ENCODE measurements at regions not wholly inside any gene's neighbourhood (a gene's known extent, or its start where the extent isn't known, plus 50 kb on each side); places are given as distances from the start of the nearest gene placed in this dataset.
"Not testable (repeated sequence)": the region's sequence is repeated elsewhere in the genome, so short reads cannot be mapped to it uniquely, and the experiment has no call there.

DNA sequence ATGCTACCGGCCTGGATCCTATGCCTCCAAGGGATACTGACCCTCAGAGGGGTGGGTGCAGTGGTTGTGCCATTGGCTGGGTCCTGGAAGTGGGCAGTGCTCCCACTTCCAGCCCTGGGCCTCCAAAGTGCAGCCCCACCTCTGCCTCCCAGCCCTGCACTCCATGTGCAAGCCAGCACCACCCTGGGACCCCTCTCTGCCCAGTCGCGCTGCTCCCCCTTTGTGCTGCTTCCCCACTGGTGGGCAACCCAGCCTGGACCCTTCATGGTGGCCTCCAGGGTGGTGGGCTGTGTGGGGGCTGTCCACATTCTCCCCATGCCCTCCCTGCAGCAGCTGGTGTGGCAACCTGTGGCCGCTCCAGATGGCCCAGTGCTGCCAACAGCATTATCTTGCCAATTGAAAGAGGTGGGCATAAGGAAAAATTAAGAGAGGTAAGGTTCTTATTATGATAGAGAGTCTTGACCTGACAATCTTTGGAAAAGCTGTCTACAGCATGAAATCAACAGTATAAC, 309.7 kb downstream of the GUCY2F start:
- DNase-seq (ENCODE audit: low read depth) = no peak

DNA sequence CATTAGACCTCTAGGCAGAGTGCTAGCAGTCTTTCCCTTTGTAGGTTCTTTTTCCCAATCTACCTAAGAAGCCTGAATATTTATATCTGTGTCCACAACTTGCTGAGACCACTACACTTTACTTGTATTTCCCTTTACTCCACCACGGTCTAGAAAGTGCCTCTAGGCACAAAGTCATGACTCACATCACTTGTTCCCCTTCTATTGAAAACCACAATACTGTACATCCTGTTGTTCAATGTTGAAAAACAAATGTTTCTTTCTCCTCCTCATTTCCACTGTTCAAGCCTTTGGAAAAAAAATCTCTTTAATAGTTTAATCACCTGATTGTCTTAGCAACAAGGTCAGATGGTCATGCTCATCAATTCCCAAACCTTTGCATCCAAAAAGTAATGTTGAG, 326.7 kb downstream of the GUCY2F start:
- DNase-seq (ENCODE audit: low read depth) = no peak

DNA sequence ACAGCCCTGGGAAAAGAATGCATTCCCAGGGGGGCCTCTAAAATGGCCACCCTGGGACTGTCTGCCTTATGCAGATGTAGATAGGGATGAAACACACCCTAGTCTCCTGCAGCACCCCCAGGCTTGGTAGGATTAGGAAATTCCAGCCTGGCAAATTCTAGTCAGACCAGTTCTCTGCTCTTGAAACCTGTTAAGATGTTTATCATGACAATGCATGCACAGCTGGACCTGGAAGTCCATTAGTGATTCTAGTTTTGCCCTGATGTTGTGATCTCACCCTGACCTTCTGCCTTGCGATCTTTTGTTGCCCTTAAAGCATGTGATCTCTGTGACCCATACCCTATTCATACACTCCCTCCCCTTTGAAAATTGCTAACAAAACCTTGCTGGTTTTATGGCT, 337.7 kb downstream of the GUCY2F start:
- not testable (repeated sequence) for DNase-seq (ENCODE audit: low read depth)

DNA sequence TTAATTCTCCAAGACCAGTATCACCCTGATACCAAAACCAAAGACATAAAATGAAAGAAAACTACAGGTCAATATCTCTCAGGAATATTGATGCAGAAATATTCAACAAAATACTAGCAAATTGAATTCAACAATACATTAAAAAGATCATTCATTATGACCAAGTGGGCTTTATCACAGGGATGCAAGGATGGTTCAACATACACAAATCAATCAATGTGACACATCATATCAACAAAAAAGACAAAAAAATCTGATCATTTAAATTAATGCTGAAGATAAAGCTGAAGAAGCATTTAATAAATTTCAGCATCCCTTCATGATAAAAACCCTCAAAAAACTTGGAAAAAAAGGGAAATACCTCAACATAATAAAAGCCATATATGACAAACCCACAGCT, 341.4 kb downstream of the GUCY2F start:
- no peak for DNase-seq (ENCODE audit: low read depth)

- DNase-seq (ENCODE audit: low read depth) = no peak
These were observed 347.1 kb downstream of the GUCY2F start for GRCh38 chrX:109134777-109135176.

GRCh38 chrX:109125304-109125703, 356.6 kb downstream of the GUCY2F start:
- DNase-seq (ENCODE audit: low read depth) = no peak

DNA sequence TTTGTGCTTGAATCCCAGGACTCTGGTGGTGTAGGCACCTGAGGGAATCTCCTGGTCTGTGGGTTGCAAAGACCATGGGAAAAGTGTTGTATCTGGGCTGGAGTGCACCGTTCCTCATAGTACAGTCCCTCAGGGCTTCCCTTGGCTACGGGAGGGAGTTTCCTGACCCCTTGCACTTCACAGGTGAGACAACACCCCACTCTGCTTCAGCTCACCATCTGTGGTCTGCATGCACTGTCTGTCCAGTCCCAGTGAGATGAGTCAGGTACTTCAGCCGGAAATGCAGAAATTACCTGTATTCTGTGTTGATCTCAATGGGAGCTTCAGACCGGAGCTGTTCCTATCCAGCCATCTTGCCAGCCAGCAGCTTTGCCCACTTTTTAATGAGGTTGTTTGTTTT, 353.0 kb upstream of the IRS4 start:
- DNase-seq (ENCODE audit: low read depth) = no peak

GRCh38 chrX:109077788-109078187, 341.4 kb upstream of the IRS4 start:
- no peak for DNase-seq (ENCODE audit: low read depth)

DNA sequence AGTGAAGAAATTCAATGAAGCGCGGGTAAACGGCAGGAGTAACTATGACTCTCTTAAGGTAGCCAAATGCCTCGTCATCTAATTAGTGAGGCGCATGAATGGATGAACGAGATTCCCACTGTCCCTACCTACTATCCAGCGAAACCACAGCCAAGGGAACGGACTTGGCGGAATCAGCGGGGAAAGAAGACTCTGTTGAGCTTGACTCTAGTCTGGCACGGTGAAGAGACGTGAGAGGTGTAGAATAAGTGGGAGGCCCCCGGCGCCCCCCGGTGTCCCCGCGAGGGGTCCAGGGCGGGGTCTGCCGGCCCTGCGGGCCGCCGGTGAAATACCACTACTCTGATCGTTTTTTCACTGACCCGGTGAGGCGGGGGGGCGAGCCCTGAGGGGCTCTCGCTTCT, 317.8 kb upstream of the IRS4 start:
- DNase-seq (ENCODE audit: low read depth) = peak; percentile 64

DNA sequence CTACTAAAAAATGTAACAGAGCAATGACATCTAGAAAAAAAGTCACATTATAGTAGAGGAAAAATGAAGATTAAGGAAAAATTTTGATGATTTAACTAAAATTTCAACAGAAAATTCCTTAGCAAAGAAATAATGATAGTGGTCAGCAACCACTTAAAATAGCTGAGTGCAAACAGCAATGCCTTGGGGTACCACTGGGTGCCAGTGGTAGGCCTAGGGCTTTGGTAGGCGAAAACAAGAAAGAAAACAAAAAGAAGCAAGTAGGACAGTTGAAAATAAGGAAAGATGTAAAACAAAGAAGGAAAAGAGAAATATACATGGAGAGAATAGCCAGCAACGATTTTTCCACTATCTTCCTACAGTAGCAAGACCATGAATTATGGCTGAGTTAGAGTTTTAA, 313.5 kb upstream of the IRS4 start:
- DNase-seq (ENCODE audit: low read depth) = no peak

GRCh38 chrX:109049416-109049815, 313.1 kb upstream of the IRS4 start:
- no peak for DNase-seq (ENCODE audit: low read depth)

GRCh38 chrX:109040057-109040456, 303.7 kb upstream of the IRS4 start:
- DNase-seq (ENCODE audit: low read depth) = no peak

DNA sequence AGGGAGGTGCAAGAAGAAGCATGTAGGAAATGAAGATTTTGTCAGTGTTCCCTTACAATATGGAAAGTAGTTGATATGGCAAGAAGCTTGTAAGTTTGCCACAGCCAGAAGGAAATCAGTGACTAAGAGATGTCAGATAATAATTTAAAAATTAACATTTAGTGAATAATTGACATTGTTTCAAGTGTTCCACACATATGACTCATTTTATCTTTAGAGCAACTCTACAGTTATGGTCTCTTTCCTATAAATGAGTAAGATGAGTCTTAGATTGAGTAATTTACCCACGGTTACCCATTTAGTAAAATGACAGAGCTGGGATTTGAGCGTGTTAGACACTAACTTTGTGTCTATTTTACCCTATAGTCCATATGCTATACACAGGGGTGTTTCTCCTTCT, 300.3 kb upstream of the IRS4 start:
- no peak for DNase-seq (ENCODE audit: low read depth)

DNA sequence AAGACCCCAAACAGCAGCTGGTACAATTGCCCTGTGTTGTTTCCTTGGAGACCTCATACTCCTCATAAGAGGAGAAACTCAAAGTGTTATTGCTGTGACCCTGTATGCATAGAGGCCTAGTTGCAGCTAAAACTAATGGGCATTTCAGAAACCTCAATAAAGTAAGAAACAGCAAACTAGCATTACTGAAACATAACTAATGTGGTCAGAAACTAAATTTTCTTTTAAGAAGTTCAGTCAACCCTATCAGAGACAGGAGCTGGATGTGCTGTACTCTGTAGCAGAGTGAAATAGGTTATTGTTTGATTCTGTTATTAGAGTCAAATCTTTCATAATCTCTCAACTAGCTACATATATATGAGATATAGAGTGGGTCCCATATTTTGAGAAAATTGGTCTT, 257.5 kb upstream of the IRS4 start:
- no peak for DNase-seq (ENCODE audit: low read depth)

- DNase-seq (ENCODE audit: low read depth) = not testable (repeated sequence)
These were observed 236.5 kb upstream of the IRS4 start for GRCh38 chrX:108972899-108973298.

DNA sequence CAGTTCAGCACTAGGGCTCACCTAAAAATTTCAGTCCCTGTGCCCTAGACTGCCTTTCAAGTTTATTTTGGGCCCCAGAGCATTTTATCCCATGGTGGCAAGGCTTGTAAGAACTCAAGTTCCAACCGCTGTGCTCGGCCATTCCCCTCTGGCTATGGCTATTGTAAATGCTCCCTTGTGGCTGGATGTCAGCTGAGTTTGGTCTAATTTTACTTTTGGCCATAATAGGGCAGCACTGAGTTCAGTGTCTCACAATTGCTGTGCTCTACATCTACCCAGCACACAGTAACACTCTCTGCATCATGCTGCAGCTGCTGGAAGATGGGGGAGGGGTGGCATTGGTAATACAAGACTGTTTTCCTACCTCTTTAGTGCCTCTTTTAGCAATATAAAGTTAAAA, 210.8 kb upstream of the IRS4 start:
- no peak for DNase-seq (ENCODE audit: low read depth)

GRCh38 chrX:108946531-108946930, 210.2 kb upstream of the IRS4 start:
- DNase-seq (ENCODE audit: low read depth) = no peak

GRCh38 chrX:108945883-108946523, 209.6 kb upstream of the IRS4 start:
- no peak for DNase-seq (ENCODE audit: low read depth)

DNA sequence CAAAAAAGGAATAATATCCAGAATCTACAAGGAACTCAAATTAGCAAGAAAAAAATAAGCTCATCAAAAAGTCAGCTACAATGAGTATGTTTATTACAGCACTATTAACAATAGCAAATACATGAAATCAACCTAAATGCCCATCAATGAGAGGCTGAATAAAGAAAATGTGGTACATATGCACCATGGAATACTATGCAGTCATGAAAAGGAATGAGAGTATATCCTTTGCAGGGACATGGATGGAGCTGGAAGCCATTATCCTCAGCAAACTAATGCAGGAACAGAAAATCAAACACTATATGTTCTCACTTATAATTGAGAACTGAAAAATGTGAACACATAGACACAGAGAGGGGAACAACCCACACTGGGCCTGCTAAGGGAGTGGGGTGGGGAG, 178.4 kb upstream of the IRS4 start:
- DNase-seq (ENCODE audit: low read depth) = no peak

DNA sequence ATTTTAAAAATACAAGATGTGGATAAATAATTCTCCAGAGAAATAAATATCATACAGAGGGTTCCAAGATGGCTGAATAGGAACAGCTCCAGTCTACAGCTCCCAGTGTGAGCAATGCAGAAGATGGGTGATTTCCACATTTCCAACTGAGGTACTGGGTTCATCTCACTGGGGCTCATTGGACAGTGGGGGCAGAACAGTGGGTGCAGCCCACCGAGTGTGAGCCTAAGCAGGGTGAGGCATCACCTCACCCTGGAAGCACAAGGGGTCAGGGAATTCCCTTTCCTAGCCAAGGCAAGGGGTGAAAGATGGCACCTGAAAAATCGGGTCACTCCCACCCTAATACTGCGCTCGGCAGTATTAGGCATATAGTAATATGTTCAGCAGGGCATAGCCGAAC, 167.5 kb upstream of the IRS4 start:
- not testable (repeated sequence) for DNase-seq (ENCODE audit: low read depth)

DNA sequence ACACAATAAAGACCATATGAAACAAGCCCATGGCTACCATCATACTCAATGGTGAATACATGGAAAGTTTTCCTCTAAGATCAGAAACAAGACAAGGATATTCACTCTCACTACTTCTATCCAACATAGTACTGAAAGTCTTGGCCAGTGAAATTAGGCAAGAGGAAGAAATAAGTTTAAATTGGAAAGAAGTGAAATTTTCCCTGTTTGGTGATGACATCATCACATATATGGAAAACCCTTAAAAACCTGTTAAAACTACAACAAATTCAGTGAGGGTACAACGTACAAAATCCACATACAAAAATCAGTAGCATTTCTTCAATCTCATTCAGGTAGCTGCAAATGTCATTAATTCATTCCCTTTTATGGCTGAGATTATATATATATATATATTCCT, 164.0 kb upstream of the IRS4 start:
- DNase-seq (ENCODE audit: low read depth) = no peak

- DNase-seq (ENCODE audit: low read depth) = not testable (repeated sequence)
These were observed 160.0 kb upstream of the IRS4 start for GRCh38 chrX:108896349-108896748.

- no peak for DNase-seq (ENCODE audit: low read depth)
These were observed 156.1 kb upstream of the IRS4 start for GRCh38 chrX:108892501-108892900.

DNA sequence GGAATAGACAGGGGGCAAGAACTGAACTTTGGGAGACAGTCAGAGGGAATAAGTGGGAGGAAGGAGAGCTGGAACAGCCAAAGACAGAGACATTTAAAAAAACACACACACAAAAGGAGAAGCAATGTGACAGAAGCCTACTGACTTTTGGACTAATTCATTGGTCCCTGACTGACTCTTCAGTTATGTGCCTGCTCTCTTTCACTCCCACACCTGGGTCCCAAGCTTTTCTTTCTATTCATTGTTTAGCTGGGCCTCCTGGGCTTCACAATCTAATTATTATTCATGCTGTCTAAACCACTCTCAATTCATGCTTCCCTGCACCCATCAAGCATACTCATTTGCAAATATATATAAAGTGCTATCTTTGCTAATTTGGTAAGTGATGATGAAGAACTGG, 139.2 kb upstream of the IRS4 start:
- DNase-seq (ENCODE audit: low read depth) = no peak

Data from LHCN-M2 (cell line).